ENCODE measurements at regions not wholly inside any gene's neighbourhood (a gene's known extent, or its start where the extent isn't known, plus 50 kb on each side); places are given as distances from the start of the nearest gene placed in this dataset.

DNA sequence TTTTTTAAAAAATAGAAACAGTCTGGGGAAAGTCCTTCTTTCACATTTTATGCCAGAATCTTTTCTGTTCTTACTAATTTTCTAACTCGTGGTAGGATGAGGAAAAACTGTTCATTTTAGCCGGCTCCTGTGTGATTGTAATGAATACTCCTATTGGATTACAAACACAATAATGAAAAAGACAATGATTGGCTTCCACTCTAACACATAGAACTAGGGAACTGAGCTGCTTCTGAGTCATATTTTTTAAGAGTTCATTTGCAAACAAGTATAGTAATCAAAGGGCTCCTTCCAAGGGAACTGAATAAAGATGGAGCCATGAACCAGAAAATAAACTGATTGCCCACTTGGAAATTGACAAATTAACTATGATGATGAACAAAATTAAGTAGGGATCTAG, 265.3 kb upstream of the TCF21 start:
- no peaks in the 10 kb centered on the region for H3K4me1 ChIP-seq (ENCODE audit: control insufficient read depth in 1 of 2, insufficient read depth in 2 of 2, low read depth in 1 of 2, low read length in 1 of 2)
- ChIA-PET POLR2A (no interaction called here), CTCF (no interaction called here)

DNA sequence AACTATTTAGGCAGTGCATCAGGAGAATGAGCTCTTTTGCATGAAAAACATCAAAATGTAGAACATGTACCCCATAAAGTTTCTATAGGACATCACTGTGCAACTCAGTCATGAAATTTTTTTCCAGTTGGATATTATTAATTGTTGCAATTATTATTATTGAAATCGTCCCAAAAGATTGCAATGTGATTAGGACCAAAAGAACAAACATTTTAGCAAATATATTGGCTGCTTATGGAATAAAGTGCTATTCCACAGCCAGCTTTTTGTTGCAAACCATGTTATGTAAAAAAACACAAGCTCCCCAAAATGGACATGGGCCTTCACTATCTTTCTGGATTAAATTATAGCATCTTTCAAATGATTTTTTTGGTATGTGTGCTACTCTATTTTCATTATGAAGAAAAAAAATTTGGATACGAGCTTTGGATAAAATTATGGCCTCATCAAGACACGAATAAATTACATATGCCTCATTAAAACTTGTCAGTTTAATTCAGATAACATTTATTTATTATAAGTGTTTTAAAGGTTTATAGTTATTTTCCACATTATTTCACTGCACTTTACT, 262.7 kb upstream of the TCF21 start:
- Histone ChIP-seq H4K20me1 (ENCODE audit: insufficient read depth) (no peaks in the 10 kb centered on the region), H3K36me3 (replicated peaks in 1 of 2; ENCODE audit: control insufficient read depth in 1 of 2, insufficient read depth in 2 of 2, low read length in 1 of 2) (no peaks in the 10 kb centered on the region), H3F3A (replicated peaks; ENCODE audit: insufficient read depth) (no peaks in the 10 kb centered on the region), H3K27ac (ENCODE audit: low read depth in 2 of 2, low read length in 1 of 2) (no peak overlapping the region), H3K27me3 (ENCODE audit: insufficient read depth) (no peaks in the 10 kb centered on the region), H3K4me1 (ENCODE audit: control insufficient read depth in 1 of 2, insufficient read depth in 2 of 2, low read depth in 1 of 2, low read length in 1 of 2) (no peaks in the 10 kb centered on the region; a peak in 1 of 4 replicates), H2AFZ (ENCODE audit: low read depth) (no peak overlapping the region), H3K79me2 (ENCODE audit: insufficient read depth) (no peaks in the 10 kb centered on the region), H3K9me3 (no peaks in the 10 kb centered on the region), H3K9ac (no peak overlapping the region), H3K9me2 (no peaks in the 10 kb centered on the region), H3K4me2 (no peak overlapping the region), H3K4me3 (ENCODE audit: low read depth in 2 of 2, low read length in 1 of 2) (no peak overlapping the region)
- ChIA-PET POLR2A (interaction anchor here (0.7 kb wide), 1 partner anchor 78 kb away, joined by 3 read pairs; no protein-coding TSS in a partner anchor), CTCF (no interaction called here)
- no peak for TF ChIP-seq MXI1 (IDR thresholded peaks at IDR 0.05; ENCODE audit: low read depth, low read length)
- TF ChIP-seq JUND (IDR thresholded peaks at IDR 0.05): no peak
- TF ChIP-seq, protein P1, sequence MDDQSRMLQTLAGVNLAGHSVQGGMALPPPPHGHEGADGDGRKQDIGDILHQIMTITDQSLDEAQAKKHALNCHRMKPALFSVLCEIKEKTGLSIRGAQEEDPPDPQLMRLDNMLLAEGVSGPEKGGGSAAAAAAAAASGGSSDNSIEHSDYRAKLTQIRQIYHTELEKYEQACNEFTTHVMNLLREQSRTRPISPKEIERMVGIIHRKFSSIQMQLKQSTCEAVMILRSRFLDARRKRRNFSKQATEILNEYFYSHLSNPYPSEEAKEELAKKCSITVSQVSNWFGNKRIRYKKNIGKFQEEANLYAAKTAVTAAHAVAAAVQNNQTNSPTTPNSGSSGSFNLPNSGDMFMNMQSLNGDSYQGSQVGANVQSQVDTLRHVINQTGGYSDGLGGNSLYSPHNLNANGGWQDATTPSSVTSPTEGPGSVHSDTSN (IDR thresholded peaks at IDR 0.05): no peak
- no peak for TF ChIP-seq SIN3A (IDR thresholded peaks at IDR 0.05; ENCODE audit: borderline replicate concordance, low read depth, low read length)
- TF ChIP-seq EP300 (IDR thresholded peaks at IDR 0.05; ENCODE audit: borderline replicate concordance in 1 of 2, low read depth in 1 of 2, low read length in 1 of 2): no peak
- no peak for TF ChIP-seq FOSL2 (IDR thresholded peaks at IDR 0.05; ENCODE audit: borderline replicate concordance, low read depth)
- no peak for TF ChIP-seq MEF2A (IDR thresholded peaks at IDR 0.05; ENCODE audit: borderline replicate concordance, low read depth)
- no peak for TF ChIP-seq TCF12 (IDR thresholded peaks at IDR 0.05)
- no peak for TF ChIP-seq GATA2 (CRISPR knock-in tag; IDR thresholded peaks at IDR 0.05)
- TF ChIP-seq FOXJ3 (CRISPR knock-in tag; IDR thresholded peaks at IDR 0.05): no peak
- DNase-seq: no peak
- 10% methylated on average over 3 of the region's 3 CpGs for WGBS (ENCODE audit: low lambda C conversion rate)

More for the DNA sequence above, 265.3 kb upstream of the TCF21 start:
- H3K36me3 ChIP-seq (replicated peaks in 1 of 2; ENCODE audit: control insufficient read depth in 1 of 2, insufficient read depth in 2 of 2, low read length in 1 of 2): no peaks in the 10 kb centered on the region
- 2% methylated on average over 2 of the region's 2 CpGs for WGBS (ENCODE audit: low lambda C conversion rate)
- no peaks in the 10 kb centered on the region for H4K20me1 ChIP-seq (ENCODE audit: insufficient read depth)
- no peak overlapping the region for H3K4me3 ChIP-seq (ENCODE audit: low read depth in 2 of 2, low read length in 1 of 2)
- no peak for DNase-seq
- no peaks in the 10 kb centered on the region for H3K9me2 ChIP-seq
- no peaks in the 10 kb centered on the region for H3K9me3 ChIP-seq
- no peak for TF ChIP-seq CHD2 (IDR thresholded peaks at IDR 0.05; ENCODE audit: low read length, partially characterized antibody)
- TF ChIP-seq, protein P2, sequence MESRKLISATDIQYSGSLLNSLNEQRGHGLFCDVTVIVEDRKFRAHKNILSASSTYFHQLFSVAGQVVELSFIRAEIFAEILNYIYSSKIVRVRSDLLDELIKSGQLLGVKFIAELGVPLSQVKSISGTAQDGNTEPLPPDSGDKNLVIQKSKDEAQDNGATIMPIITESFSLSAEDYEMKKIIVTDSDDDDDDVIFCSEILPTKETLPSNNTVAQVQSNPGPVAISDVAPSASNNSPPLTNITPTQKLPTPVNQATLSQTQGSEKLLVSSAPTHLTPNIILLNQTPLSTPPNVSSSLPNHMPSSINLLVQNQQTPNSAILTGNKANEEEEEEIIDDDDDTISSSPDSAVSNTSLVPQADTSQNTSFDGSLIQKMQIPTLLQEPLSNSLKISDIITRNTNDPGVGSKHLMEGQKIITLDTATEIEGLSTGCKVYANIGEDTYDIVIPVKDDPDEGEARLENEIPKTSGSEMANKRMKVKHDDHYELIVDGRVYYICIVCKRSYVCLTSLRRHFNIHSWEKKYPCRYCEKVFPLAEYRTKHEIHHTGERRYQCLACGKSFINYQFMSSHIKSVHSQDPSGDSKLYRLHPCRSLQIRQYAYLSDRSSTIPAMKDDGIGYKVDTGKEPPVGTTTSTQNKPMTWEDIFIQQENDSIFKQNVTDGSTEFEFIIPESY (IDR thresholded peaks at IDR 0.05; ENCODE audit: borderline replicate concordance, low read depth): no peak
- no peak overlapping the region for H3K9ac ChIP-seq
- no peak overlapping the region for H3K27ac ChIP-seq (ENCODE audit: low read depth in 2 of 2, low read length in 1 of 2)
- H2AFZ ChIP-seq (ENCODE audit: low read depth): no peak overlapping the region
- no peaks in the 10 kb centered on the region for H3K79me2 ChIP-seq (ENCODE audit: insufficient read depth)
- H3F3A ChIP-seq (replicated peaks; ENCODE audit: insufficient read depth): no peaks in the 10 kb centered on the region
- no peaks in the 10 kb centered on the region for H3K27me3 ChIP-seq (ENCODE audit: insufficient read depth)
- no peak overlapping the region for H3K4me2 ChIP-seq
